ENCODE measurements at regions not wholly inside any gene's neighbourhood (a gene's known extent, or its start where the extent isn't known, plus 50 kb on each side); places are given as distances from the start of the nearest gene placed in this dataset.

GRCh38 chr4:138707746-138708677, 307.6 kb upstream of the NOCT start:
- no peak for TF ChIP-seq CTCF (conservative IDR thresholded peaks at IDR 0.05; ENCODE audit: low read length)
- TF ChIP-seq EZH2phosphoT487 (IDR thresholded peaks at IDR 0.05; ENCODE audit: borderline replicate concordance), result no peak
